Adrenal gland (tissue), 5 donors: ENCODE measurements at regions not wholly inside any gene's neighbourhood (a gene's known extent, or its start where the extent isn't known, plus 50 kb on each side); places are given as distances from the start of the nearest gene placed in this dataset.

Source experiments
- CTCF ChIP-seq, 6 experiments: fragments of 450-650 bp in 4 of 6; fragments of 200-600 bp in 2 of 6; sonication (generic) in 1 of 6; IDR thresholded peaks; 1 replicate in 5 of 6; 2 replicates in 1 of 6; pipeline versions ENCODE4 v1.5.1 to v1.8.0; 2016 to 2021; ENCODE audit warnings: antibody characterized with exemption in 6 of 6, mild to moderate bottlenecking in 2 of 6, moderate library complexity in 1 of 6
- POLR2A ChIP-seq, 2 donors: fragments of 450-650 bp; IDR thresholded peaks; one replicate each; pipeline ENCODE4 v1.6.1; 2017; ENCODE audit warnings: antibody characterized with exemption in 2 of 2, mild to moderate bottlenecking in 2 of 2, moderate library complexity in 1 of 2
- donor health status: DM: no; HTN: no; CAD: no.

GRCh38 chr14:39664646-39665045, 232.4 kb upstream of the FBXO33 start:
- TF ChIP-seq POLR2A (IDR thresholded peaks at IDR 0.05) (no peak), CTCF (IDR thresholded peaks at IDR 0.05) (no peak)
